ENCODE measurements at regions not wholly inside any gene's neighbourhood (a gene's known extent, or its start where the extent isn't known, plus 50 kb on each side); places are given as distances from the start of the nearest gene placed in this dataset.

- H3K4me1 ChIP-seq (ENCODE audit: insufficient read depth, low read length, poor library complexity, severe bottlenecking), result no peaks in the 10 kb centered on the region
- H3K4me3 ChIP-seq (ENCODE audit: low read depth, low read length, poor library complexity, severe bottlenecking), result no peak overlapping the region
- no peak overlapping the region for H3K27ac ChIP-seq (ENCODE audit: low read depth, low read length, poor library complexity, severe bottlenecking)
- intact Hi-C loops (cut with micrococcal nuclease; ENCODE audit: unreplicated experiment), result no loop called here
- H3K36me3 ChIP-seq (ENCODE audit: insufficient read depth, low read length), result no peaks in the 10 kb centered on the region
- DNase-seq (ENCODE audit: low spot score), result no peak
- no TSS peak for BruUV-seq (replicated peaks)
- no peak overlapping the region for H2AFZ ChIP-seq (ENCODE audit: low read length)
- H3K4me2 ChIP-seq (ENCODE audit: low read length), result no peak overlapping the region
- no peaks in the 10 kb centered on the region for H4K20me1 ChIP-seq (ENCODE audit: insufficient read depth, low read length)
- H3K79me2 ChIP-seq (ENCODE audit: insufficient read depth, low read depth, low read length), result no peaks in the 10 kb centered on the region
- ChIA-PET POLR2A (no interaction called here), CTCF (ENCODE audit: unreplicated experiment) (no interaction called here)
- no peak for TF ChIP-seq EZH2phosphoT487 (IDR thresholded peaks at IDR 0.05; ENCODE audit: borderline replicate concordance, low read depth, low read length)
- no peaks in the 10 kb centered on the region for H3K9me2 ChIP-seq (ENCODE audit: insufficient read depth, low read length)
- H3K9me3 ChIP-seq (ENCODE audit: low read length), result no peaks in the 10 kb centered on the region
Observed at GRCh38 chr4:71171592-71171991, 167.2 kb upstream of the SLC4A4 start.

GRCh38 chr4:71181332-71181731 is 157.5 kb upstream of the SLC4A4 start:
- H3K9me2 ChIP-seq (ENCODE audit: insufficient read depth, low read length), result no peaks in the 10 kb centered on the region
- no peak for DNase-seq (ENCODE audit: low spot score)
- H3K4me2 ChIP-seq (ENCODE audit: low read length), result no peak overlapping the region
- intact Hi-C loops (cut with micrococcal nuclease; ENCODE audit: unreplicated experiment), result no loop called here
- ChIA-PET CTCF (ENCODE audit: unreplicated experiment) (no interaction called here), POLR2A (no interaction called here)
- no peaks in the 10 kb centered on the region for H3K9me3 ChIP-seq (ENCODE audit: low read length)
- H3K27ac ChIP-seq (ENCODE audit: low read depth, low read length, poor library complexity, severe bottlenecking), result no peak overlapping the region
- H2AFZ ChIP-seq (ENCODE audit: low read length), result no peak overlapping the region
- BruUV-seq (replicated peaks), result no TSS peak
- H3K79me2 ChIP-seq (ENCODE audit: insufficient read depth, low read depth, low read length), result no peaks in the 10 kb centered on the region
- H3K4me3 ChIP-seq (ENCODE audit: low read depth, low read length, poor library complexity, severe bottlenecking), result no peak overlapping the region
- no peaks in the 10 kb centered on the region for H3K36me3 ChIP-seq (ENCODE audit: insufficient read depth, low read length)
- TF ChIP-seq CTCF (conservative IDR thresholded peaks at IDR 0.05; ENCODE audit: low read length) (no peak), EZH2phosphoT487 (IDR thresholded peaks at IDR 0.05; ENCODE audit: borderline replicate concordance, low read depth, low read length) (no peak)
- H4K20me1 ChIP-seq (ENCODE audit: insufficient read depth, low read length), result no peaks in the 10 kb centered on the region
- no peaks in the 10 kb centered on the region for H3K4me1 ChIP-seq (ENCODE audit: insufficient read depth, low read length, poor library complexity, severe bottlenecking)

GRCh38 chr4:71184195-71184781 is 154.5 kb upstream of the SLC4A4 start:
- H3K9me3 ChIP-seq (ENCODE audit: low read length), result no peaks in the 10 kb centered on the region
- no peaks in the 10 kb centered on the region for H3K79me2 ChIP-seq (ENCODE audit: insufficient read depth, low read depth, low read length)
- DNase-seq (ENCODE audit: low spot score), result peak; percentile 68
- ChIA-PET CTCF (ENCODE audit: unreplicated experiment) (interaction anchor here (0.6 kb wide), 1 partner anchor 154 kb away, joined by 6 read pairs; no protein-coding TSS in a partner anchor), POLR2A (interaction anchor here (0.7 kb wide), 1 partner anchor 27 kb away, joined by 3 read pairs; no protein-coding TSS in a partner anchor)
- H3K4me1 ChIP-seq (ENCODE audit: insufficient read depth, low read length, poor library complexity, severe bottlenecking), result no peaks in the 10 kb centered on the region
- H3K4me2 ChIP-seq (ENCODE audit: low read length), result no peak overlapping the region
- H4K20me1 ChIP-seq (ENCODE audit: insufficient read depth, low read length), result no peaks in the 10 kb centered on the region
- H3K36me3 ChIP-seq (ENCODE audit: insufficient read depth, low read length), result no peaks in the 10 kb centered on the region
- no TSS peak for BruUV-seq (replicated peaks)
- no peak overlapping the region for H2AFZ ChIP-seq (ENCODE audit: low read length)
- no peak for TF ChIP-seq EZH2phosphoT487 (IDR thresholded peaks at IDR 0.05; ENCODE audit: borderline replicate concordance, low read depth, low read length)
- TF ChIP-seq CTCF (conservative IDR thresholded peaks at IDR 0.05; ENCODE audit: low read length), result peak; percentile 90
- intact Hi-C loops (cut with micrococcal nuclease; ENCODE audit: unreplicated experiment), result no loop called here
- H3K4me3 ChIP-seq (ENCODE audit: low read depth, low read length, poor library complexity, severe bottlenecking), result no peak overlapping the region
- H3K27ac ChIP-seq (ENCODE audit: low read depth, low read length, poor library complexity, severe bottlenecking), result no peak overlapping the region
- H3K9me2 ChIP-seq (ENCODE audit: insufficient read depth, low read length), result no peaks in the 10 kb centered on the region
